ENCODE measurements at regions not wholly inside any gene's neighbourhood (a gene's known extent, or its start where the extent isn't known, plus 50 kb on each side); places are given as distances from the start of the nearest gene placed in this dataset.

- H3K27ac ChIP-seq: no peak overlapping the region
- H3K4me1 ChIP-seq: no peaks in the 10 kb centered on the region
- H3K9me3 ChIP-seq: no peaks in the 10 kb centered on the region
- no peaks in the 10 kb centered on the region for H3K27me3 ChIP-seq
- no peak for DNase-seq
- H3K36me3 ChIP-seq (ENCODE audit: low read depth, missing control alignments): no peaks in the 10 kb centered on the region
- TF ChIP-seq POLR2A (IDR thresholded peaks at IDR 0.05): no peak
- TF ChIP-seq CTCF (IDR thresholded peaks at IDR 0.05): no peak
- no peak overlapping the region for H3K4me3 ChIP-seq
- intact Hi-C loops (cut with DNase I; ENCODE audit: low total_unique reads): no loop called here
Measured at GRCh38 chr2:162934191-162934590, 95.6 kb upstream of the KCNH7 start.

- no peak for DNase-seq
- Histone ChIP-seq H3K4me1 (no peaks in the 10 kb centered on the region), H3K36me3 (ENCODE audit: low read depth, missing control alignments) (no peaks in the 10 kb centered on the region), H3K27ac (no peak overlapping the region), H3K27me3 (no peaks in the 10 kb centered on the region), H3K9me3 (no peaks in the 10 kb centered on the region), H3K4me3 (no peak overlapping the region)
- no peak for TF ChIP-seq POLR2A (IDR thresholded peaks at IDR 0.05)
- TF ChIP-seq CTCF (IDR thresholded peaks at IDR 0.05): no peak
- intact Hi-C loops (cut with DNase I; ENCODE audit: low total_unique reads): no loop called here
Measured at GRCh38 chr2:162932416-162932815, 93.8 kb upstream of the KCNH7 start.

- H3K27me3 ChIP-seq: no peaks in the 10 kb centered on the region
- DNase-seq: no peak
- H3K9me3 ChIP-seq: no peaks in the 10 kb centered on the region
- intact Hi-C loops (cut with DNase I; ENCODE audit: low total_unique reads): no loop called here
- TF ChIP-seq CTCF (IDR thresholded peaks at IDR 0.05) (no peak), POLR2A (IDR thresholded peaks at IDR 0.05) (no peak)
- H3K27ac ChIP-seq: no peak overlapping the region
- 74 to 83% methylated on average over 5 of the region's 5 CpGs for WGBS, 2 donors
- H3K4me3 ChIP-seq: no peak overlapping the region
- no peaks in the 10 kb centered on the region for H3K36me3 ChIP-seq (ENCODE audit: low read depth, missing control alignments)
- peaks cover 8% of the 10 kb centered on the region for H3K4me1 ChIP-seq
Measured at GRCh38 chr2:162929571-162929970, 91.0 kb upstream of the KCNH7 start.

- intact Hi-C loops (cut with DNase I; ENCODE audit: low total_unique reads): no loop called here
- H3K4me3 ChIP-seq: no peak overlapping the region
- H3K9me3 ChIP-seq: no peaks in the 10 kb centered on the region
- 42 to 45% methylated on average over 2 of the region's 2 CpGs for WGBS, 2 donors
- no peak for TF ChIP-seq POLR2A (IDR thresholded peaks at IDR 0.05)
- TF ChIP-seq CTCF (IDR thresholded peaks at IDR 0.05): no peak
- no peaks in the 10 kb centered on the region for H3K27me3 ChIP-seq
- H3K4me1 ChIP-seq: peaks cover 8% of the 10 kb centered on the region
- no peak for DNase-seq
- peak overlapping the region; percentile 26 to 58 for H3K27ac ChIP-seq
- H3K36me3 ChIP-seq (ENCODE audit: low read depth, missing control alignments): no peaks in the 10 kb centered on the region
Measured at GRCh38 chr2:162928356-162928755, 89.8 kb upstream of the KCNH7 start.

GRCh38 chr2:162926907-162927306 lies 88.3 kb upstream of the KCNH7 start:
- Histone ChIP-seq H3K9me3 (no peaks in the 10 kb centered on the region), H3K4me3 (no peak overlapping the region), H3K27me3 (no peaks in the 10 kb centered on the region), H3K27ac (peak overlapping the region; percentile 63 to 82), H3K4me1 (peaks cover 8% of the 10 kb centered on the region), H3K36me3 (ENCODE audit: low read depth, missing control alignments) (no peaks in the 10 kb centered on the region)
- intact Hi-C loops (cut with DNase I; ENCODE audit: low total_unique reads): no loop called here
- DNase-seq: peak; percentile 23
- TF ChIP-seq CTCF (IDR thresholded peaks at IDR 0.05) (no peak), POLR2A (IDR thresholded peaks at IDR 0.05) (no peak)
- 64 to 77% methylated on average over 2 of the region's 2 CpGs for WGBS, 2 donors
